GM10248 (cell line): ENCODE measurements at regions not wholly inside any gene's neighbourhood (a gene's known extent, or its start where the extent isn't known, plus 50 kb on each side); places are given as distances from the start of the nearest gene placed in this dataset.
"Not testable (repeated sequence)": the region's sequence is repeated elsewhere in the genome, so short reads cannot be mapped to it uniquely, and the experiment has no call there.

Experiments
- CTCF ChIA-PET: fragments of 300-600 bp; sonication (Branson Sonifier 250); formaldehyde crosslinking; extraction: SDS; loops from one replicate; lab custom pipeline; 2021; ENCODE audit warnings: antibody characterized with exemption; lab: Yijun Ruan, JAX
- POLR2A ChIA-PET: fragments of 350-650 bp; sonication (Branson Sonifier 250); formaldehyde crosslinking; extraction: SDS; loops from one replicate; lab custom pipeline; 2020; ENCODE audit warnings: antibody characterized with exemption; lab: Yijun Ruan, JAX
- DNase-seq: peaks from one replicate; pipeline ENCODE4 v3.0.0; 2012; ENCODE audit errors: extremely low spot score
- CTCF ChIP-seq: IDR thresholded peaks from 2 replicates; pipeline ENCODE4 v1.5.1; 2012; ENCODE audit warnings: mild to moderate bottlenecking, low read depth; ENCODE audit errors: extremely low read depth, missing control alignments, control extremely low read depth

DNA sequence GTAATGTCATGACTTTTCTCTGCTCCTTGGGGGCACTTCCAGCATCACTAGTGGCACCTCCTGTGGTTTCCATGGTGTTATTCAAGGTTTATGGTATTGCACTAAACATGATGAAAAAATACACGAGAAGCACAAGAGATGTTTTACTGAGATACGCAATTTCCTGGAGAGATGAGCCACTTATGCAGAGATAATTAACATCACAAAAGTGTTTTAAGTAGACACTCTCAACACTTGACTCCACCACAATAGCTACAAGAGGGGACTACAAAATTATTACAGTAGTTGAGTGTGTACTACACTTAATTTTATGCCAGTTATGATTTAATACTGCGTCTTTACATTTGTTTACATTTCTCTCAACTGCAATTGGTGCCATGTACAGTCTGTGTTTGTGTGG, 906.7 kb downstream of the DNAJB9 start:
- TF ChIP-seq CTCF, result no peak
- no peak for DNase-seq
- ChIA-PET CTCF (no interaction called here), POLR2A (no interaction called here)

DNA sequence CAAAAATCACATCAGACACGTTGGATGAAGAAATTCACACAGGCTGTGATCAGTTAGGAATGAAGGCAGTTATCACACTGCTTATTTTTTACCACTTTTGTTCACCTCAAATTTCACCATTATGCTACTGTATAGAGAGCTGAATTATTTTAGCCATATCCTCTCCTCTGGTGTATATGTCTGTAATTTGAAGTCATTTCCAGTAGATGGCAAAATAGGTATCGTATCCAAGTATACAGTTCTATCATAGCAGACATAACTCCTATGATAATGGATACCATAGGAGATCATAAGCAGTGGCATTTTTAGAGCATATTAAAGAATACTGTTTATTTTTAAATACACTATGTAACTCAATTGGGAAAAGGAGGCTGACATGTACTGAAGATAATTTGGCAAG, 909.7 kb downstream of the DNAJB9 start:
- TF ChIP-seq CTCF, result no peak
- CTCF ChIA-PET, result interaction anchor here (1.3 to 1.6 kb wide), 4 partner anchors 9 to 1620 kb away, joined by 3 to 6 read pairs (median 4); no protein-coding TSS in a partner anchor
- DNase-seq, result no peak
- POLR2A ChIA-PET, result no interaction called here

DNA sequence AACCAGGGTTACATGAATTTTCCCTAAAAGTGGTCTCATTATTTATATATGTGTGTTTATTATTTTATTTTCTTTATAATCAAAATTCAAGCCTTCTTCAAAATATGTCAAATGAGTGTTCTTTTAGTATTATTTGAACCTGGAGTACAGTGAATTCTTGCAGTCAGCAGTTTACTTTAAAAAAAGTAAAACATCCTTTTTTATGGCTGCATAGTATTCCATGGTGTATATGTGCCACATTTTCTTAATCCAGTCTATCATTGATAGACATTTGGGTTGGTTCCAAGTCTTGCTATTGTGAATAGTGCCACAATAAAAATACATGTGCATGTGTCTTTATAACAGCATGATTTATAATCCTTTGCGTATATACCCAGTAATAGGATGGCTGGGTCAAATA, 920.9 kb downstream of the DNAJB9 start:
- CTCF ChIA-PET, POLR2A ChIA-PET, DNase-seq: not testable (repeated sequence)

- CTCF ChIA-PET, result no interaction called here
- POLR2A ChIA-PET, result no interaction called here
- TF ChIP-seq CTCF, result no peak
- DNase-seq, result no peak
Measured at GRCh38 chr7:109497053-109497452, 927.4 kb downstream of the DNAJB9 start.

- CTCF ChIA-PET, result no interaction called here
- no peak for TF ChIP-seq CTCF
- POLR2A ChIA-PET, result no interaction called here
- no peak for DNase-seq
Measured at GRCh38 chr7:109498131-109498530, 928.5 kb downstream of the DNAJB9 start.

GRCh38 chr7:109503421-109503820, 933.7 kb downstream of the DNAJB9 start:
- DNase-seq, result no peak
- CTCF ChIA-PET, result no interaction called here
- no peak for TF ChIP-seq CTCF
- POLR2A ChIA-PET, result no interaction called here

DNA sequence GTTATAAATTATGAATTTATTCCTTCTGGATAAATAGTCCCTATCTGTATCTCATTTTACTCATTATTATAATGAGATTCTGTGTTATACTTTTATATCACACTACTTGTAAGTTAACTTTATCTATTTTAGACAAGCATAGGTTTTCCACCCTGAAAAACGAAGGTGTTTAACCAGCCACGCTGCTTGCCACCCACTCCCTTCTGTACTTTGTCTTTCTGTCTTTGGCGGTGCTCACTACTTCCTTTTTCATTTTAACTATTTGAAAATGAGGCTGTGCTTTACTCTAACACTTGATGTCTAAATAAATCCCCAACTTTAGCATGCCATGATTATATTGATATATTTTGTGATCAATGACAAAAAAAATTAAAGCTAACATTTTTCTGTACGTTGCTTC, 952.9 kb downstream of the DNAJB9 start:
- POLR2A ChIA-PET, result no interaction called here
- no peak for DNase-seq
- CTCF ChIA-PET, result interaction anchor here (1.0 to 1.4 kb wide), 3 partner anchors 9 to 22 kb away, joined by 3 to 4 read pairs (median 4); no protein-coding TSS in a partner anchor
- TF ChIP-seq CTCF, result no peak
